HL-60 (cell line): ENCODE measurements at regions not wholly inside any gene's neighbourhood (a gene's known extent, or its start where the extent isn't known, plus 50 kb on each side); places are given as distances from the start of the nearest gene placed in this dataset.

ENCODE experiments used
- DNase-seq, 2 experiments: peaks; one replicate each; pipeline ENCODE4 v3.0.0-alpha.2; 2010 to 2020; ENCODE audit warnings: low read depth in 1 of 2, low spot score in 1 of 2
- H3K27ac ChIP-seq: fragments of 250-450 bp; sonication (Bioruptor Pico); replicated peaks from 2 replicates; pipeline ENCODE4 v1.5.1; 2020; ENCODE audit warnings: mild to moderate bottlenecking, moderate library complexity
- H3K27me3 ChIP-seq: fragments of 250-450 bp; sonication (Bioruptor Pico); 2 replicates; pipeline ENCODE4 v1.5.1; 2021; ENCODE audit warnings: mild to moderate bottlenecking, moderate library complexity; ENCODE audit not compliant: insufficient read depth, poor library complexity, severe bottlenecking
- H3K4me3 ChIP-seq: replicated peaks from 2 replicates; pipeline ENCODE4 v1.5.1; 2011; ENCODE audit warnings: mild to moderate bottlenecking, control low read depth, low read length; ENCODE audit not compliant: insufficient read depth
- GABPA ChIP-seq: IDR thresholded peaks from 2 replicates; pipeline ENCODE4 v1.6.1; 2012; ENCODE audit warnings: low read depth
- POLR2AphosphoS5 ChIP-seq: IDR thresholded peaks from 2 replicates; pipeline ENCODE4 v1.6.1; 2012; ENCODE audit warnings: low read depth
- SPI1 ChIP-seq: IDR thresholded peaks from 2 replicates; pipeline ENCODE4 v1.6.1; 2012; ENCODE audit warnings: low read depth, mild to moderate bottlenecking, borderline replicate concordance
- TF ChIP-seq, protein P1 (sequence below): IDR thresholded peaks from 2 replicates; pipeline ENCODE4 v1.6.1; 2012; ENCODE audit warnings: low read depth; ENCODE audit not compliant: insufficient replicate concordance
- TF ChIP-seq, protein P2 (sequence below): IDR thresholded peaks from one replicate; pipeline ENCODE4 v1.5.1; 2011; ENCODE audit warnings: low read length, control low read depth, inconsistent platforms; ENCODE audit not compliant: insufficient read depth

DNA sequence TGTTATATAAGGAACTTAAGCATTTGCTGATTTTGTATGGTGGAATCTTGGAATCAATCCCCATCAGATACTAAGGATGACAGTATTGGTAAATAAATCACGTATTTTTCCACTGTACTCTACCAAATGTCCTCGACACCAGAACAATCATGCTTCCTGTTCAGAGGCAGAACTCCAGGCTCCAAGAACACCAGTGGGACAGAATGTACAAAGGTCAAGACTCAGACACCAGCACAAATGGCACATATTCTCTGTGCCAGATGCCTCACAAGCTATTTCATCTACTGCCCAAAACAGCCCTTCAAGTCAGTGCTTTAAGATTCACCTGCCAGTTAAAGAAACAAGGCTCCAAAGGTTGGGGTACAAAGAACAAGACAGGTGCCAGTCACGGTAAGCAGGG lies 420.5 kb downstream of the STK39 start:
- no peak for TF ChIP-seq SPI1
- TF ChIP-seq, protein P1, sequence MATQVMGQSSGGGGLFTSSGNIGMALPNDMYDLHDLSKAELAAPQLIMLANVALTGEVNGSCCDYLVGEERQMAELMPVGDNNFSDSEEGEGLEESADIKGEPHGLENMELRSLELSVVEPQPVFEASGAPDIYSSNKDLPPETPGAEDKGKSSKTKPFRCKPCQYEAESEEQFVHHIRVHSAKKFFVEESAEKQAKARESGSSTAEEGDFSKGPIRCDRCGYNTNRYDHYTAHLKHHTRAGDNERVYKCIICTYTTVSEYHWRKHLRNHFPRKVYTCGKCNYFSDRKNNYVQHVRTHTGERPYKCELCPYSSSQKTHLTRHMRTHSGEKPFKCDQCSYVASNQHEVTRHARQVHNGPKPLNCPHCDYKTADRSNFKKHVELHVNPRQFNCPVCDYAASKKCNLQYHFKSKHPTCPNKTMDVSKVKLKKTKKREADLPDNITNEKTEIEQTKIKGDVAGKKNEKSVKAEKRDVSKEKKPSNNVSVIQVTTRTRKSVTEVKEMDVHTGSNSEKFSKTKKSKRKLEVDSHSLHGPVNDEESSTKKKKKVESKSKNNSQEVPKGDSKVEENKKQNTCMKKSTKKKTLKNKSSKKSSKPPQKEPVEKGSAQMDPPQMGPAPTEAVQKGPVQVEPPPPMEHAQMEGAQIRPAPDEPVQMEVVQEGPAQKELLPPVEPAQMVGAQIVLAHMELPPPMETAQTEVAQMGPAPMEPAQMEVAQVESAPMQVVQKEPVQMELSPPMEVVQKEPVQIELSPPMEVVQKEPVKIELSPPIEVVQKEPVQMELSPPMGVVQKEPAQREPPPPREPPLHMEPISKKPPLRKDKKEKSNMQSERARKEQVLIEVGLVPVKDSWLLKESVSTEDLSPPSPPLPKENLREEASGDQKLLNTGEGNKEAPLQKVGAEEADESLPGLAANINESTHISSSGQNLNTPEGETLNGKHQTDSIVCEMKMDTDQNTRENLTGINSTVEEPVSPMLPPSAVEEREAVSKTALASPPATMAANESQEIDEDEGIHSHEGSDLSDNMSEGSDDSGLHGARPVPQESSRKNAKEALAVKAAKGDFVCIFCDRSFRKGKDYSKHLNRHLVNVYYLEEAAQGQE, result no peak
- TF ChIP-seq, protein P2, sequence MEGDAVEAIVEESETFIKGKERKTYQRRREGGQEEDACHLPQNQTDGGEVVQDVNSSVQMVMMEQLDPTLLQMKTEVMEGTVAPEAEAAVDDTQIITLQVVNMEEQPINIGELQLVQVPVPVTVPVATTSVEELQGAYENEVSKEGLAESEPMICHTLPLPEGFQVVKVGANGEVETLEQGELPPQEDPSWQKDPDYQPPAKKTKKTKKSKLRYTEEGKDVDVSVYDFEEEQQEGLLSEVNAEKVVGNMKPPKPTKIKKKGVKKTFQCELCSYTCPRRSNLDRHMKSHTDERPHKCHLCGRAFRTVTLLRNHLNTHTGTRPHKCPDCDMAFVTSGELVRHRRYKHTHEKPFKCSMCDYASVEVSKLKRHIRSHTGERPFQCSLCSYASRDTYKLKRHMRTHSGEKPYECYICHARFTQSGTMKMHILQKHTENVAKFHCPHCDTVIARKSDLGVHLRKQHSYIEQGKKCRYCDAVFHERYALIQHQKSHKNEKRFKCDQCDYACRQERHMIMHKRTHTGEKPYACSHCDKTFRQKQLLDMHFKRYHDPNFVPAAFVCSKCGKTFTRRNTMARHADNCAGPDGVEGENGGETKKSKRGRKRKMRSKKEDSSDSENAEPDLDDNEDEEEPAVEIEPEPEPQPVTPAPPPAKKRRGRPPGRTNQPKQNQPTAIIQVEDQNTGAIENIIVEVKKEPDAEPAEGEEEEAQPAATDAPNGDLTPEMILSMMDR, result no peak
- no peak for TF ChIP-seq GABPA
- TF ChIP-seq POLR2AphosphoS5, result no peak
- no peaks in the 10 kb centered on the region for H3K27me3 ChIP-seq
- no peak overlapping the region for H3K27ac ChIP-seq
- no peak for DNase-seq
- no peak overlapping the region for H3K4me3 ChIP-seq

- no peak overlapping the region for H3K27ac ChIP-seq
- no peak overlapping the region for H3K4me3 ChIP-seq
- no peak for TF ChIP-seq SPI1
- TF ChIP-seq POLR2AphosphoS5, result no peak
- TF ChIP-seq, protein P1, result no peak
- TF ChIP-seq, protein P2, result no peak
- no peak for TF ChIP-seq GABPA
- no peak for DNase-seq
- H3K27me3 ChIP-seq, result no peaks in the 10 kb centered on the region
These were observed 421.7 kb downstream of the STK39 start for GRCh38 chr2:167825664-167826063.

DNA sequence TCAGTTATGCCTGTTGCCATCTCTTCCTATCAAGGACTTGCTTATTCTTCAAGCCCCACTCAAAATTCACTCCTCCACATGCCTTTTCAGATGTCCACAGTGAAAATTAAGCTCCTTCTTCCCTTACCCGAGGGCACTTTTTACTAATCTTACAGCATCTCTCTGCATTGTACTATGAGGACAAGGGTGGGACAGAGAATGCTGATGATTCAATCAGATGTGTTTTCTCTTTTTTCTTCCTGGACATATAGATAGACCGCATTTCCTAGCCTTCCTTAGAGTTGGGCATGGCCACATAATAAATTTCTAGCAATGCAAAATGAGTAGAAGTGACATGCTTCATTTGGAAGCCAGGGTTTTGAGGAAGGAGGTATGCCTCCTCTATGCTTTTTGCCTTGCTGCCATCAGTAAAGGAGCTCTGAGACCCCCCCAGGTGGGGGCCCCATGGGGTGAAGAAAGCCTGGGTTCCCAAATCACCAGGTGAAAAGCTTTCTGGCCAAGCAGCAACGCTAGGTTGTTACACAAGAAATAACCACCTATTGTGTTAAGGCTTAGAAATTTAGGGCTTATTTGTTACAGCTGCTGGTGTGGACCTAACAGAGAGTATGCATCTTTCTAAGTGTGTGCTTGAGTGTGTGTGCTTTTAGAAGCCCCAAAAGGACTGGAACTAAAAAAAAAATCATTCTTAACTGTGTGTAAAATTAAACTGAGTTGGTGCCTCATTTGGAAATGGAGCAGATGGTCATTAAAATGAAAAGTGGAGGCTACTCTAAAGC lies 424.5 kb downstream of the STK39 start:
- Histone ChIP-seq H3K27ac (no peak overlapping the region), H3K4me3 (no peak overlapping the region), H3K27me3 (no peaks in the 10 kb centered on the region)
- no peak for DNase-seq
- TF ChIP-seq SPI1, result no peak
- TF ChIP-seq GABPA, result no peak
- TF ChIP-seq, protein P1, result no peak
- TF ChIP-seq, protein P2, result no peak
- no peak for TF ChIP-seq POLR2AphosphoS5
